Gastrocnemius medialis (tissue), 4 donors: ENCODE measurements at regions not wholly inside any gene's neighbourhood (a gene's known extent, or its start where the extent isn't known, plus 50 kb on each side); places are given as distances from the start of the nearest gene placed in this dataset.

Experiments used
- ATAC-seq, 2 donors: fragments of 150-250 bp; one replicate each; pipeline ENCODE4 v1.9.1; 2016
- DNase-seq, 2 donors: peaks; one replicate each; pipeline ENCODE4 v3.0.0-alpha.2; 2019
- H3K27ac ChIP-seq, 4 donors: fragments of 200-600 bp; sonication (generic); 1 replicate in 1 of 4; 2 replicates in 3 of 4; pipeline ENCODE4 v1.5.1; 2016 to 2018; ENCODE audit warnings: mild to moderate bottlenecking in 2 of 4, moderate library complexity in 1 of 4
- H3K27me3 ChIP-seq, 3 donors: fragments of 200-600 bp; sonication (generic) in 2 of 3; 1 replicate in 1 of 3; 2 replicates in 2 of 3; pipeline versions ENCODE4 v1.5.1 to v1.6.0; 2016 to 2019; ENCODE audit warnings: mild to moderate bottlenecking in 1 of 3, moderate library complexity in 1 of 3
- H3K36me3 ChIP-seq, 2 donors: fragments of 200-600 bp; sonication (generic) in 1 of 2; one replicate each; pipeline ENCODE4 v1.5.1; 2017 to 2018
- H3K4me1 ChIP-seq, 2 donors: fragments of 200-600 bp; sonication (generic) in 1 of 2; one replicate each; pipeline ENCODE4 v1.5.1; 2016 to 2017; ENCODE audit warnings: mild to moderate bottlenecking in 2 of 2
- H3K4me3 ChIP-seq, 4 donors: fragments of 200-600 bp; sonication (generic) in 3 of 4; 1 replicate in 1 of 4; 2 replicates in 3 of 4; pipeline ENCODE4 v1.5.1; 2016 to 2019; ENCODE audit warnings: mild to moderate bottlenecking in 2 of 4
- H3K9me3 ChIP-seq, 3 donors: fragments of 200-600 bp; sonication (generic) in 2 of 3; 1 replicate in 1 of 3; 2 replicates in 2 of 3; pipeline ENCODE4 v1.5.1; 2016 to 2019
- POLR2A ChIP-seq, 2 donors: fragments of 450-650 bp; IDR thresholded peaks; one replicate each; pipeline ENCODE4 v1.6.1; 2017; ENCODE audit warnings: antibody characterized with exemption in 2 of 2, mild to moderate bottlenecking in 2 of 2, moderate library complexity in 2 of 2
- in situ Hi-C, 4 donors: fragments of 200-750 bp; cut with MboI; loops; one replicate each; pipeline versions ENCODE4 v1.15.0 to v1.8.0; 2017; ENCODE audit warnings: low sequenced_read_pairs in 4 of 4
- intact Hi-C: fragments of 100-400 bp; cut with DNase I; formaldehyde crosslinking; loops from one replicate; pipeline ENCODE4 v1.15.1; 2023; ENCODE audit warnings: low total_unique reads
- TF ChIP-seq, protein P1 (sequence below), 5 experiments: fragments of 450-650 bp in 3 of 5; fragments of 200-600 bp in 2 of 5; sonication (generic) in 2 of 5; IDR thresholded peaks in 4 of 5; conservative IDR thresholded peaks in 1 of 5; 1 replicate in 4 of 5; 2 replicates in 1 of 5; pipeline ENCODE4 v1.5.1; 2016 to 2019; ENCODE audit warnings: antibody characterized with exemption in 5 of 5, mild to moderate bottlenecking in 3 of 5, moderate library complexity in 3 of 5

- Histone ChIP-seq H3K27ac (no peak overlapping the region), H3K4me3 (no peak overlapping the region), H3K27me3 (no peaks in the 10 kb centered on the region), H3K4me1 (no peaks in the 10 kb centered on the region), H3K9me3 (no peaks in the 10 kb centered on the region), H3K36me3 (no peaks in the 10 kb centered on the region)
- DNase-seq (no peak), ATAC-seq (no peak)
- in situ Hi-C loops (no loop called here), intact Hi-C loops (no loop called here)
- no peak for TF ChIP-seq POLR2A (IDR thresholded peaks at IDR 0.05)
- TF ChIP-seq, protein P1, sequence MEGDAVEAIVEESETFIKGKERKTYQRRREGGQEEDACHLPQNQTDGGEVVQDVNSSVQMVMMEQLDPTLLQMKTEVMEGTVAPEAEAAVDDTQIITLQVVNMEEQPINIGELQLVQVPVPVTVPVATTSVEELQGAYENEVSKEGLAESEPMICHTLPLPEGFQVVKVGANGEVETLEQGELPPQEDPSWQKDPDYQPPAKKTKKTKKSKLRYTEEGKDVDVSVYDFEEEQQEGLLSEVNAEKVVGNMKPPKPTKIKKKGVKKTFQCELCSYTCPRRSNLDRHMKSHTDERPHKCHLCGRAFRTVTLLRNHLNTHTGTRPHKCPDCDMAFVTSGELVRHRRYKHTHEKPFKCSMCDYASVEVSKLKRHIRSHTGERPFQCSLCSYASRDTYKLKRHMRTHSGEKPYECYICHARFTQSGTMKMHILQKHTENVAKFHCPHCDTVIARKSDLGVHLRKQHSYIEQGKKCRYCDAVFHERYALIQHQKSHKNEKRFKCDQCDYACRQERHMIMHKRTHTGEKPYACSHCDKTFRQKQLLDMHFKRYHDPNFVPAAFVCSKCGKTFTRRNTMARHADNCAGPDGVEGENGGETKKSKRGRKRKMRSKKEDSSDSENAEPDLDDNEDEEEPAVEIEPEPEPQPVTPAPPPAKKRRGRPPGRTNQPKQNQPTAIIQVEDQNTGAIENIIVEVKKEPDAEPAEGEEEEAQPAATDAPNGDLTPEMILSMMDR (IDR thresholded peaks at IDR 0.05 in 4 of 5, conservative IDR thresholded peaks at IDR 0.05 in 1 of 5): no peak
Observed at GRCh38 chr10:129387258-129387525, 79.8 kb upstream of the MGMT start.

- H3K36me3 ChIP-seq: no peaks in the 10 kb centered on the region
- H3K4me3 ChIP-seq: no peak overlapping the region
- no peaks in the 10 kb centered on the region for H3K4me1 ChIP-seq
- ATAC-seq (no peak), DNase-seq (no peak)
- TF ChIP-seq, protein P1 (IDR thresholded peaks at IDR 0.05 in 4 of 5, conservative IDR thresholded peaks at IDR 0.05 in 1 of 5): no peak
- TF ChIP-seq POLR2A (IDR thresholded peaks at IDR 0.05): no peak
- in situ Hi-C loops (no loop called here), intact Hi-C loops (no loop called here)
- no peak overlapping the region for H3K27ac ChIP-seq
- no peaks in the 10 kb centered on the region for H3K9me3 ChIP-seq
- peaks cover 0 to 4% (median 0%) of the 10 kb centered on the region in 3 donors for H3K27me3 ChIP-seq
Observed at GRCh38 chr10:129388435-129388834, 78.6 kb upstream of the MGMT start.

- Histone ChIP-seq H3K4me1 (no peaks in the 10 kb centered on the region), H3K27me3 (peaks cover 0 to 5% (median 0%) of the 10 kb centered on the region in 3 donors), H3K36me3 (no peaks in the 10 kb centered on the region), H3K4me3 (no peak overlapping the region), H3K9me3 (no peaks in the 10 kb centered on the region), H3K27ac (no peak overlapping the region)
- in situ Hi-C loops: no loop called here
- DNase-seq: no peak
- ATAC-seq: no peak
- TF ChIP-seq POLR2A (IDR thresholded peaks at IDR 0.05): no peak
- TF ChIP-seq, protein P1 (IDR thresholded peaks at IDR 0.05 in 4 of 5, conservative IDR thresholded peaks at IDR 0.05 in 1 of 5): no peak
- intact Hi-C loops: no loop called here
Observed at GRCh38 chr10:129389194-129389593, 77.8 kb upstream of the MGMT start.

GRCh38 chr10:129390147-129390546 is 76.9 kb upstream of the MGMT start:
- H3K9me3 ChIP-seq: no peaks in the 10 kb centered on the region
- H3K27me3 ChIP-seq: peaks cover 0 to 5% (median 0%) of the 10 kb centered on the region in 3 donors
- no peaks in the 10 kb centered on the region for H3K36me3 ChIP-seq
- no peak overlapping the region for H3K27ac ChIP-seq
- H3K4me1 ChIP-seq: no peaks in the 10 kb centered on the region
- intact Hi-C loops: no loop called here
- ATAC-seq (no peak), DNase-seq (no peak)
- in situ Hi-C loops: no loop called here
- TF ChIP-seq, protein P1 (IDR thresholded peaks at IDR 0.05 in 4 of 5, conservative IDR thresholded peaks at IDR 0.05 in 1 of 5): no peak
- no peak for TF ChIP-seq POLR2A (IDR thresholded peaks at IDR 0.05)
- H3K4me3 ChIP-seq: no peak overlapping the region

DNA sequence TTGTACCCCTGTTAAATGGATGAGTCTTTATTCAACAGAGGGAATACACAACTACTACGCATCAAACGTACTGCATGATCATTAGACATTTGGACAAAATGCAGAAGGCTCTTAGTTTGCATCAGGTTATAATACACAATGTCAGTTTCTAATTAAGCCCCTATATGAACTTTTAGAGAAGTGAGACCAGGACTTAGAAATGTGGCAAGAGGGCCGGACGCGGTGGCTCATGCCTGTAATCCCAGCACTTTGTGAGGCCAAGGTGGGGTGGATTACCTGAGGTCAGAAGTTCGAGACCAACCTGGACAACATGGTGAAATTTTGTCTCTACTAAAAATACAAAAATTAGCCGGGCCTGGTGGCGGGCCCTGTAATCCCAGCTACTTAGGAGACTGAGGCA is 76.3 kb upstream of the MGMT start:
- Histone ChIP-seq H3K27me3 (peaks cover 0 to 5% (median 0%) of the 10 kb centered on the region in 3 donors), H3K27ac (no peak overlapping the region), H3K4me1 (no peaks in the 10 kb centered on the region), H3K4me3 (no peak overlapping the region), H3K36me3 (no peaks in the 10 kb centered on the region), H3K9me3 (no peaks in the 10 kb centered on the region)
- intact Hi-C loops (no loop called here), in situ Hi-C loops (no loop called here)
- TF ChIP-seq POLR2A (IDR thresholded peaks at IDR 0.05): no peak
- TF ChIP-seq, protein P1 (IDR thresholded peaks at IDR 0.05 in 4 of 5, conservative IDR thresholded peaks at IDR 0.05 in 1 of 5): no peak
- no peak for DNase-seq
- no peak for ATAC-seq
